Breast epithelium (tissue), 3 donors: ENCODE measurements at regions not wholly inside any gene's neighbourhood (a gene's known extent, or its start where the extent isn't known, plus 50 kb on each side); places are given as distances from the start of the nearest gene placed in this dataset.

Experiments
- POLR2A ChIP-seq: fragments of 450-650 bp; IDR thresholded peaks from one replicate; pipeline ENCODE4 v1.6.1; 2016; ENCODE audit warnings: antibody characterized with exemption, mild to moderate bottlenecking, moderate library complexity
- POLR2AphosphoS5 ChIP-seq, 3 donors: sonication (generic); formaldehyde crosslinking; IDR thresholded peaks; one replicate each; pipeline ENCODE4 v1.6.1; 2017; ENCODE audit warnings: antibody characterized with exemption in 3 of 3
- TF ChIP-seq, protein P1 (sequence below), 3 donors: fragments of 450-650 bp; IDR thresholded peaks; one replicate each; pipeline ENCODE4 v1.5.1; 2016 to 2017; ENCODE audit warnings: antibody characterized with exemption in 3 of 3, mild to moderate bottlenecking in 3 of 3, moderate library complexity in 3 of 3

DNA sequence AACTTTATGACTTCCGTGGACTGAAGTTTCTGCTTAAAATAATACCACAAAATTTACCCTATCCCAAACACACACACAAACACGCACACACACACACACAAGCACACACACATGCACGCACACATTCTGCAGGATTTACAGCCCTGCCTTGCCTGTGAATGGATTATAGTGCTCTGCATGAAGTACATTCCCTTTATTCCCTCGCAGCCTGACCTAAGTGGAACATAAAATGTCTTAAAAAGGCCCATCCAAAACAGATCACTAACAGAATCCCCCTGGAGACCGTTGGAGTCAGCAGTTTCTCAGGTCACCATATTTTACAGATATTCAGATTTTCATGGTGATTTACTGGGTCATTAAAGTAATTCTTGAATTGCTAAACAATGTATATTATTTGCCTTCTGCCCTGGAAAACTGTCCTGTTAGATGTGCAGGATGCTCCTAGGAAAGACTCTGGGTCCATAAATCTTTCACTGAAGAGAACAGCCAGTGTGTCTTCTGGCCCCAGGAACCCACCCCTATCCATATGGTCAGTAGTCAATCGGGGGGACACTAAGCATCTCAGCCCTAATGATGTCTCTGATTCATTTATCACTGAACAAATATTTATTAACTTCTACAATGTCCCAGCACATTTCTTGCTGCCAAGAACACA, 587.7 kb upstream of the BOD1L1 start:
- TF ChIP-seq POLR2A, result no peak
- TF ChIP-seq, protein P1, sequence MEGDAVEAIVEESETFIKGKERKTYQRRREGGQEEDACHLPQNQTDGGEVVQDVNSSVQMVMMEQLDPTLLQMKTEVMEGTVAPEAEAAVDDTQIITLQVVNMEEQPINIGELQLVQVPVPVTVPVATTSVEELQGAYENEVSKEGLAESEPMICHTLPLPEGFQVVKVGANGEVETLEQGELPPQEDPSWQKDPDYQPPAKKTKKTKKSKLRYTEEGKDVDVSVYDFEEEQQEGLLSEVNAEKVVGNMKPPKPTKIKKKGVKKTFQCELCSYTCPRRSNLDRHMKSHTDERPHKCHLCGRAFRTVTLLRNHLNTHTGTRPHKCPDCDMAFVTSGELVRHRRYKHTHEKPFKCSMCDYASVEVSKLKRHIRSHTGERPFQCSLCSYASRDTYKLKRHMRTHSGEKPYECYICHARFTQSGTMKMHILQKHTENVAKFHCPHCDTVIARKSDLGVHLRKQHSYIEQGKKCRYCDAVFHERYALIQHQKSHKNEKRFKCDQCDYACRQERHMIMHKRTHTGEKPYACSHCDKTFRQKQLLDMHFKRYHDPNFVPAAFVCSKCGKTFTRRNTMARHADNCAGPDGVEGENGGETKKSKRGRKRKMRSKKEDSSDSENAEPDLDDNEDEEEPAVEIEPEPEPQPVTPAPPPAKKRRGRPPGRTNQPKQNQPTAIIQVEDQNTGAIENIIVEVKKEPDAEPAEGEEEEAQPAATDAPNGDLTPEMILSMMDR (IDR thresholded peaks at IDR 0.05), result no peak
- TF ChIP-seq POLR2AphosphoS5 (IDR thresholded peaks at IDR 0.05), result no peak
